ENCODE measurements at regions not wholly inside any gene's neighbourhood (a gene's known extent, or its start where the extent isn't known, plus 50 kb on each side); places are given as distances from the start of the nearest gene placed in this dataset.

GRCh38 chr6:113288409-113288808 is 568.7 kb upstream of the MARCKS start:
- TF ChIP-seq CTCF (IDR thresholded peaks at IDR 0.05): no peak
- TF ChIP-seq POLR2A (IDR thresholded peaks at IDR 0.05): no peak

Measured in ovary (tissue), 3 donors.